ACC112 (cell line): ENCODE measurements at regions not wholly inside any gene's neighbourhood (a gene's known extent, or its start where the extent isn't known, plus 50 kb on each side); places are given as distances from the start of the nearest gene placed in this dataset.

Source experiments
- H2AFZ ChIP-seq: fragments of 200-600 bp; sonication (generic); one replicate; pipeline ENCODE4 v1.6.0; 2017; ENCODE audit warnings: antibody characterized with exemption, low read length; ENCODE audit not compliant: unreplicated experiment
- H3K27ac ChIP-seq: fragments of 200-600 bp; sonication (generic); 2 replicates; pipeline ENCODE4 v1.5.1; 2014; ENCODE audit warnings: low read depth, mild to moderate bottlenecking, antibody characterized with exemption, low read length, moderate library complexity
- H3K27me3 ChIP-seq: fragments of 200-600 bp; sonication (generic); 2 replicates; pipeline ENCODE4 v1.6.1; 2014; ENCODE audit warnings: mild to moderate bottlenecking, antibody characterized with exemption, low read length, moderate library complexity, mixed read lengths; ENCODE audit not compliant: insufficient read depth
- H3K36me3 ChIP-seq: fragments of 200-600 bp; sonication (generic); 2 replicates; pipeline ENCODE4 v1.6.1; 2016; ENCODE audit warnings: mild to moderate bottlenecking, antibody characterized with exemption, low read length, moderate library complexity, mixed read lengths; ENCODE audit not compliant: insufficient read depth
- H3K4me1 ChIP-seq: fragments of 200-600 bp; sonication (generic); one replicate; pipeline ENCODE4 v1.6.1; 2016; ENCODE audit warnings: low read length, mixed read lengths; ENCODE audit not compliant: insufficient read depth, unreplicated experiment, control insufficient read depth
- H3K4me3 ChIP-seq: fragments of 200-600 bp; sonication (generic); 2 replicates; pipeline ENCODE4 v1.5.1; 2014; ENCODE audit warnings: mild to moderate bottlenecking, low read depth, low read length
- H3K79me2 ChIP-seq: fragments of 200-600 bp; sonication (generic); one replicate; pipeline ENCODE4 v1.6.0; 2016; ENCODE audit warnings: low read length; ENCODE audit not compliant: control insufficient read depth, unreplicated experiment, insufficient read depth

DNA sequence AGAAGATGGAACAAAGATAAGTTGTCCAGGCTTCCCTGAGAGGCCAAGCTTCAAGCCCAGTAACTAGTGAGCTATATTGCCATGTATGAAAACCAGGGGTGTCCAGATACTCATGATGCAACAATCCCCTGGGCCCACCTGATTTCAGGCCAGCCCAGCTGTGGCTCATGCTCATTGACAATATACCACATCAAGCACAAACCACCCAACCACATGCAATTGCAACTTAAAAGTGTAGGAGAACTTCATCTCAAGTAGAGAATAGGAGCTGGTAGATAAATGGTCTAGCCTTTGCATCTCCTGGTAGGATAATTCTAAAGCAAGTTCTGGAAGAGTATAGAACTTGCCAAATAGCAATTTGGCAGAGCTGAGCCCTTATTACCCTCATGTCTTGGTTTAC lies 561.3 kb downstream of the IGSF11 start:
- Histone ChIP-seq H3K4me1 (no peaks in the 10 kb centered on the region), H3K27me3 (no peaks in the 10 kb centered on the region), H3K27ac (no peak overlapping the region), H3K79me2 (no peaks in the 10 kb centered on the region), H3K36me3 (no peaks in the 10 kb centered on the region), H2AFZ (no peak overlapping the region), H3K4me3 (no peak overlapping the region)

- H3K79me2 ChIP-seq = no peaks in the 10 kb centered on the region
- no peak overlapping the region for H2AFZ ChIP-seq
- H3K4me3 ChIP-seq = no peak overlapping the region
- H3K27me3 ChIP-seq = no peaks in the 10 kb centered on the region
- no peaks in the 10 kb centered on the region for H3K4me1 ChIP-seq
- no peak overlapping the region for H3K27ac ChIP-seq
- no peaks in the 10 kb centered on the region for H3K36me3 ChIP-seq
These were observed 557.6 kb downstream of the IGSF11 start for GRCh38 chr3:118476885-118477618.

DNA sequence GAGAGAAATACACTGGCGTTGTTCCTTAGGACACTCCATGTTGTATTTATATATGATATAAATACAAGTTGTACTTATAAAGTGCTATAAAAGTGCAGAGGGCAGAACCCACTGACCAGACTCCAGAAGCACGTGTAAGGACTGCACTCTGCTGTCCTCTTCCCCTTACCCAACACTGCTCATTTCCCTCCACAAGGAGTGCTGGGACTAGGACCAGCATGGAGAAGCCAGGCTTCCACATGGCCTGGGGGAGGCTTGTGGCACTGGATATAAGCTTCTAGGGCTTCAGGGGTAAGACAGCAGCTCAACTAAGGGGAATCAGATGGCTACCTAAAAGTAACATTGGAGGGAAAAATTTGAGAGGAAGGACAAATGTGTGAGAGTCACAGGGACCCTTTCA lies 556.9 kb downstream of the IGSF11 start:
- Histone ChIP-seq H3K4me1 (no peaks in the 10 kb centered on the region), H3K36me3 (no peaks in the 10 kb centered on the region), H2AFZ (no peak overlapping the region), H3K27me3 (no peaks in the 10 kb centered on the region), H3K4me3 (no peak overlapping the region), H3K79me2 (no peaks in the 10 kb centered on the region), H3K27ac (no peak overlapping the region)

- H3K27me3 ChIP-seq = no peaks in the 10 kb centered on the region
- no peaks in the 10 kb centered on the region for H3K36me3 ChIP-seq
- no peak overlapping the region for H2AFZ ChIP-seq
- no peaks in the 10 kb centered on the region for H3K4me1 ChIP-seq
- no peaks in the 10 kb centered on the region for H3K79me2 ChIP-seq
- H3K27ac ChIP-seq = no peak overlapping the region
- no peak overlapping the region for H3K4me3 ChIP-seq
These were observed 555.9 kb downstream of the IGSF11 start for GRCh38 chr3:118478706-118479276.

DNA sequence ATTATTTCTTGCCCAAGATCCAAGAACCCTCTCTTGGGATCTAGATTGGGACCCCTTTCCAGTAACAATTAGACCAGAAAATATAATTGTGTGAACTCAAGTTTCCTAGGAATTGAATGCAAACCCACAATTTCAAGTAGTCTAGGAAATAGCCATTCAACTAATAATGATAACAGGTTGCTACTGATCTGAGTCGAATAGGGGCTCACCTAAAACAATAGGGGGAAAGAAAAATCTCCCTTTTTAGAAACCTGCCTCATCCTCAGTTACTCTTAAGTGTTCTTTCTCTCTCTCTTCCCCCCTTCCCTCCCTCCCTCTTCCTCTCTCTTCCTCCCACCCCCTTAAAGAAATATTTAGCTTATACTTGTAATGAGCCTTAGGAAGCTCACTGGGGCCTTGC lies 555.3 kb downstream of the IGSF11 start:
- H3K4me3 ChIP-seq = no peak overlapping the region
- no peaks in the 10 kb centered on the region for H3K79me2 ChIP-seq
- H2AFZ ChIP-seq = no peak overlapping the region
- no peaks in the 10 kb centered on the region for H3K4me1 ChIP-seq
- no peaks in the 10 kb centered on the region for H3K27me3 ChIP-seq
- no peaks in the 10 kb centered on the region for H3K36me3 ChIP-seq
- no peak overlapping the region for H3K27ac ChIP-seq

GRCh38 chr3:118480101-118480860 lies 554.4 kb downstream of the IGSF11 start:
- Histone ChIP-seq H2AFZ (no peak overlapping the region), H3K36me3 (no peaks in the 10 kb centered on the region), H3K27ac (no peak overlapping the region), H3K4me1 (no peaks in the 10 kb centered on the region), H3K79me2 (no peaks in the 10 kb centered on the region), H3K27me3 (no peaks in the 10 kb centered on the region), H3K4me3 (no peak overlapping the region)

- Histone ChIP-seq H3K27me3 (no peaks in the 10 kb centered on the region), H2AFZ (no peak overlapping the region), H3K4me3 (no peak overlapping the region), H3K36me3 (no peaks in the 10 kb centered on the region), H3K79me2 (no peaks in the 10 kb centered on the region), H3K27ac (no peak overlapping the region), H3K4me1 (no peaks in the 10 kb centered on the region)
These were observed 549.0 kb downstream of the IGSF11 start for GRCh38 chr3:118485693-118486092.

GRCh38 chr3:118487734-118488133 lies 546.9 kb downstream of the IGSF11 start:
- no peaks in the 10 kb centered on the region for H3K27me3 ChIP-seq
- H3K79me2 ChIP-seq = no peaks in the 10 kb centered on the region
- H3K4me3 ChIP-seq = no peak overlapping the region
- H3K27ac ChIP-seq = no peak overlapping the region
- no peaks in the 10 kb centered on the region for H3K4me1 ChIP-seq
- no peaks in the 10 kb centered on the region for H3K36me3 ChIP-seq
- no peak overlapping the region for H2AFZ ChIP-seq

DNA sequence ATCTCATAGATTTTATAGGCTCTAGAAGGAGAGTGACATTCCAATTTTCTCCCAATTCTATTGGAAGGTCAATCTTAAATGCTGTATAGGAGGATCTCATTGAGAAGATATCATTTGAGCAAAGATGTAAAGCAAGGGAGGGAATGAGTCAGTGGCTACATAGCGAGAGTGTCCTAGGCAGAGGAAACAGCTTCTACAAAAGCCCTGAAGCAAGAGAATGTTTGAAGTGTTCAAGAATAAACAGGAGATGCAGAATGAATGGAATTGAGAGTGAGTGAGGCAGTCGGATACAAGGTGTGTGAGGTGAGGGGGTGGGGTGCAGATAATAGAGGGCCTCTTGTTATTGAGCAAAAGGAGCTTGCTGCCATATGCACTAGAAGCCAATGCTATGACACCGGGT lies 545.9 kb downstream of the IGSF11 start:
- H3K27ac ChIP-seq = no peak overlapping the region
- no peak overlapping the region for H3K4me3 ChIP-seq
- no peaks in the 10 kb centered on the region for H3K4me1 ChIP-seq
- no peak overlapping the region for H2AFZ ChIP-seq
- no peaks in the 10 kb centered on the region for H3K79me2 ChIP-seq
- H3K27me3 ChIP-seq = no peaks in the 10 kb centered on the region
- no peaks in the 10 kb centered on the region for H3K36me3 ChIP-seq

DNA sequence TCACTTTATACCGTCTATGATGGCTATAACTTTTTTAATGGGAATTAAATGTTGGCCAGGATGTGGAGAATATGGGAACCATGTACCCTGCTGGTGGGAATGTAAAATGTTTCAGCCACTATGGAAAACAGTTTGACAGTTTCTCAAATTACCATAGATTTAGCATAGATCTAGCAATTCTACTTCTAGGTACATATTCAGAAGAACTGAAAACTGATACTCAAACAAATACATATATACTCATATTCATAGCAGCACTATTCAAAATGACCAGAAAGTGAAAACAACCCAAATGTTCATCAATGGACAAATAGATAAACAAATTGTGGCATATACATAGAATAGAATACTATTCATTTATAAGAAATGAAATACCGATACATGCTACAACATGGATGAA lies 539.4 kb downstream of the IGSF11 start:
- Histone ChIP-seq H3K4me3 (no peak overlapping the region), H3K36me3 (no peaks in the 10 kb centered on the region), H3K27me3 (no peaks in the 10 kb centered on the region), H2AFZ (no peak overlapping the region), H3K27ac (no peak overlapping the region), H3K79me2 (no peaks in the 10 kb centered on the region), H3K4me1 (no peaks in the 10 kb centered on the region)

DNA sequence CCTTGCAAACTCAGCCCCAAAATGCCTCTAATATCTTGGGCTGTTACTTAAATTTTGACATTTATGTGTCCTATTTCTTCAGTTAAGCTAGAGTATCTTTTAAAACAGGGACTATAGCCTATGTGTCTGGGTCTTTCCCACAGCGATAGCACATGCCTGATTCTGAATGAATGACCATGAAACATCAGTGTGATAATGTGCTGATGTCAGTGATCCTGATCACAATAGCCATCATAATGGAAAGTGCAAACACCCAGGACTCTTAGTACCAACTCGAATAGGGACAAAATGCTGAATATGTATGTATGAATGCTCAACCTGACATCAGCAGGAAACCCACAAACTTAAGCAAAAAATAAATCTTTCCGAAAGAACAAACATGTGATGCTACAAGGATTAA lies 537.4 kb downstream of the IGSF11 start:
- no peak overlapping the region for H3K4me3 ChIP-seq
- H3K27ac ChIP-seq = no peak overlapping the region
- no peak overlapping the region for H2AFZ ChIP-seq
- H3K79me2 ChIP-seq = no peaks in the 10 kb centered on the region
- no peaks in the 10 kb centered on the region for H3K27me3 ChIP-seq
- no peaks in the 10 kb centered on the region for H3K36me3 ChIP-seq
- no peaks in the 10 kb centered on the region for H3K4me1 ChIP-seq
